HG02870 (cell line): ENCODE measurements at regions not wholly inside any gene's neighbourhood (a gene's known extent, or its start where the extent isn't known, plus 50 kb on each side); places are given as distances from the start of the nearest gene placed in this dataset.
A peak's percentile ranks its signal among the peaks of the same experiment; 100 is the strongest.
"Not testable (repeated sequence)": the region's sequence is repeated elsewhere in the genome, so short reads cannot be mapped to it uniquely, and the experiment has no call there.

Source experiments
- ATAC-seq: cut with Tn5 transposase; IDR thresholded peaks from one replicate; pipeline ENCODE4 v1.9.1; 2021; ENCODE audit warnings: mild to moderate bottlenecking, moderate library complexity; ENCODE audit not compliant: unreplicated experiment

DNA sequence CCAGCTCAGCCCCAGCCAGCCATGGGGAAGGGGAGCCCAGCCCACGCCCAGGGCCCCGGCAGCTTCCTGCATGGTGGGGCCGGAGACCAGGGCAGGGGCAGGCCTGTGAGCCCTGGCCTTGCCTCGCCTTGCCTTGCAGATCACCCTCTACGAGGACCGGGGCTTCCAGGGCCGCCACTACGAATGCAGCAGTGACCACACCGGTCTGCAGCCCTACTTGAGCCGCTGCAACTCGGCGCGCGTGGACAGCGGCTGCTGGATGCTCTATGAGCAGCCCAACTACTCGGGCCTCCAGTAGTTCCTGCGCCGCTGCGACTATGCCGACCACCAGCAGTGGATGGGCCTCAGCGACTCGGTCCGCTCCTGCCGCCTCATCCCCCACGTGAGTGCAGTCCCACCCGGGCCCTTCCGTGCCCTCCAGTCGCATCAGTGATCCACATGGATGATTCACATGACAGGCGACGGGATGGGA is 278.6 kb upstream of the MAP2 start:
- not testable (repeated sequence) for ATAC-seq

DNA sequence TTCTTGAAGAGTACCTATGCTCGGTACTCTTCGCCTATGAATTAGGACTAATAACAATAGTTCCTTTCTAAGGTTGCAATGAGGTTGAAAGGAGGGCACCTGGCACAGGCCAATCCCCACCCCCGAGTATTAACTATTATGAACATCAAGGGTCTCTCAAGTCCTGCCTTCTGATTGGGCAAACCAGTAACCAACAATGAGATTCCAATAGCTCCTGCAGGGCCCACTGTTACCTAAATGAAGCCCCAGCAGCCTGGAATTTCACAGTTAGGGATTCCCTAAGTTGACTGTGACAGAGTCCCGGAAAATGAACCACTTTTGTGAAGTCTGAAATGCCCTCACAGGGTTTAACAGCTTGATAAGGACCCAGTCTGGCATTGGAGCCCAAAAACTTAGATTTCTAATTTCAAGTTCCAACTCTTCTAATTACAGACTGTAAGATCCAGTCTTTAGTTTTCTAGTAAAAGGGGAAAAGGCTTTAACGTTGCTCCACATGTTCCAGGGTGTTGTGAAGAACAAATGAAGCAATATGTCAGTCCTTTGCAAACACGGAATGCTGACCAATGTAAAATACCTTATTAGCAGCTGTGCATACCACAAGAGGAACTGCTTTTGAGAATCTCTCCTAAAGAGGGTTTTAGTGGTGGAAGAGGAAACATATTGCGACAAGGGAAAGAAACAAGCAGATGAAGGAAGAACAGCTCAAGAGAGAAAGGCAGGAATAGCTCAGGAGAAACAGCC is 277.7 kb upstream of the MAP2 start:
- peak; percentile 45 for ATAC-seq

DNA sequence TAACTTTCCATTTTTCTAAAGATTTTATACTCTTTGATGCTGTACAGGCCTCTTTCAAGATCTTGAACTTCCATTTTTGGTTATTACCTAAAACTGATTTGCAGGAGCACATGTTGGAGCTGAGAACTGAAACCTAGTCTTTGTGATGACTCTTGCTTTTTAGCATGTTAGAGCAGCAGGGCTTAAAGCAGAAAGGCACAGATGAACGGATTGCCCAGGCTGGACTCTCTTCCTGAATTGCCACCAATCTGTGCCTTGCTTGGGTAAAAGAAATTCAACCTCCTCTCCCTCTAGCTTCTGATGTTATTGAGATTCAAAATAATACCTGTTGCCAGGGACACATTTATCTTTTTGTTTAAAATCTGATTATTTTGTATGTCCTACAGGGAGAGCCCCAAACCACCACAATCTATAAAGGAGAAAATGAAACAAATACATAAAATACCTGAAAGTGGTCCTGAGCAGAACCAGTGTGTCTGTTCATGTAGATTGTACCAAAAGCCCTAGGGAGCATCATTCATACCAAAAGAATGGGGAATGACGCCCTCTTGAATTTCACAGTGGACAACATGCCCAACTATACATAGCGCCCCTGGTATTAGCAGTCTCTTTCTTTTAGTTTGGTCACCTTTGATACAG is 277.0 kb upstream of the MAP2 start:
- ATAC-seq: peak; percentile 67

DNA sequence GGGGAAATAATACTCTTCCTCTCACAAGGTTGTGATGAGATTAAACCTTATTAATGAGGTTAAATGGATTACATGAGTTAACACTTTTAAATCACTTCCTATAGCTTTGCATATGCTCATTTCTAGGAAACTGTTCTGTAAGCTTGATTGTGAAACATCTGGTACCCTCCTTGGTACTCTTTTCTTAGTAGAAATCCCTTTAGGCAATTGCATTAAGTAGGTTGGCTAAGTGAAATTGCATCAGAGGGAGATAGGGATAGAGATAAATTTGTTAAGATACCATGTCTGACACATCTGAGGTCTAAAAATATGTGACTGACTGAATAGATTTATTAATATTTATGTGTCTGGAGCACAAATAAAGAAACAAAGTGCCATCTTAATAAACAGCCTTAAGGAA is 275.9 kb upstream of the MAP2 start:
- ATAC-seq: no peak

DNA sequence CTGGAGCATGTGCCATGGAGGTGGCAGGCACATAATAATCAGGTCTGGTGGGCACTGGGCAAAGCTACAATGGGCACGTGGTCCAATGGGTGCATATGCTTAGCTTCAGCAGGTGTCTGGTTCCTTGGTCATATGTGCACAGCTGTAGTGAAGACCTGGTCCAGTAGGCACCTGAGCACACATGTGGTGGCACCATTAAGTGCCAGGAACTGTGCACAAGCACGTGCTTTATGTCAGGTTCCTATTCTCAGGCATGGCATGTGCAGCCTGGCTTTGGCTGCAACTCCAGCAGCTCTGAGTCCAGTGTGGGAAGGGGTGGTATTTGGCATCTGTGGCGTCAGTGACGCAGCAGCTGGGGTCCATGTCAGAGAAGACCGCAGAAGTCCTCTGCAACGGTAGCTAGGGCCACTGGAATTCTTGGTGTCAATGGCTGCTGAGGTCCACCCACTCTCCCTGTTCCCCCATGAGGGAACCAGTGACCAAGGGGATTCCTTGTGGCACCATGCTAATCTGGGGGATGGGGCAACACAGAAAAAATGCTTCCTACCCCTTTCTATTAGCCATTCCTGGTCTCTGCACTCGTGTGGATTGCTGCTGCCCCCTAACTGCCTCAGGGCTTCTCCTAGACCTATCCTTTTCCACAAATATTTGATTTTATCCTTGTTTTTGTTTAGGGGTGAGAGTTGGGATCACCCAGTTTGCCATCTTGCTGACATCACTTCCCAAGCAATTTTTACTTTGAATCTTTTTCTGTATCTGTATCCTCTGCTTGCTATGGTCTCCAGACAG is 262.9 kb upstream of the MAP2 start:
- no peak for ATAC-seq

DNA sequence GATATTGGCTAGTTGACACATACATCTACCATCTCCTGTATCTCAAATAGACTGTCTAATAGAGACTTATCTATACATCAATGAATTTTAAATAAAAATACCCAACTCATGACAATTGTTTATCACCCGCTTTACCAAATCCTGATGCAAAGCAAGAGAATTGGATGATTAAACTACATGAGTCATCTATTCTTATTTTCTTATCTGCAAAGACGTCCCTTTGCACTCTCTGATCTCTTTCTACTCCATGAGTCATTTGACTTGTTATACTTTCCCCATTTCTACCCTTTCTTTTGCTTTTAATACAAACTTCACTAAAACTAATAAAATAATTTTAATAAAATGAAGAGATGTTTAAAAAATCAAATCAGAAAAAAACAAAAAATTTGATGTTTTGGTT is 261.7 kb upstream of the MAP2 start:
- no peak for ATAC-seq

DNA sequence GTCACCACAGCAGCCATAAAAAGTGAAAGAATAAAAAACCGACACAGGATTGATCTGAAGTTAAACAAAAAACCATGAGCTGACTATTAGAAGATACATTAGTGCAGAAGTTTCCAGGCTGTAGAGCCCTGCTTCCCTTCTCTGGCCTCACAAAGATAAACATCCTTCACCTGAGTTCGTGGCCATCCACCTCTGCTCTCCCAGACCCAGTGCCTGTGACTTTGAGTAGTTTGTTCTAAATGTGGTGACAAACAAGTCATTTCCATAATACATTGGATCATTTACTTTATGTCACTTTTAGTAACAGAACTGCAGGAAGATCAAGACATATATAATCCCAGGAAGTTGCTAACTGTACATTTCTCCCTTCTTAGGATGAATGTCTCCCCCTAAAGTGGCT is 241.9 kb upstream of the MAP2 start:
- no peak for ATAC-seq

DNA sequence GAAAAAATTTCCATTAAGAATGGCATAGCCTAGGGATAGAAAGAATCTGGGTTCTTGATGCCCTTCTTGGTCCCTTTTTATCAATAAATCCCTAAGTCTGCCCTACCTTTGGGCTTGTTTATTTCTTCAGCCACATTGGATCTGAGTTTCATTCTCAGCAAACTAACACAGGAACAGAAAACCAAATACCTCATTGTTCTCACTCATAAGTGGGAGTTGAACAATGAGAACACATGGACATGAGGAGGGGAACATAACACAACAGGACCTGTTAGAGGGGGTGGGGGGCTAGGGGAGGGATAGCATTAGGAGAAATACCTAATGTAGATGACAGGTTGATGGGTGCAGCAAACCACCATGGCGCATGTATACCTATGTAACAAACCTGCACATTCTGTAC is 237.0 kb upstream of the MAP2 start:
- not testable (repeated sequence) for ATAC-seq

DNA sequence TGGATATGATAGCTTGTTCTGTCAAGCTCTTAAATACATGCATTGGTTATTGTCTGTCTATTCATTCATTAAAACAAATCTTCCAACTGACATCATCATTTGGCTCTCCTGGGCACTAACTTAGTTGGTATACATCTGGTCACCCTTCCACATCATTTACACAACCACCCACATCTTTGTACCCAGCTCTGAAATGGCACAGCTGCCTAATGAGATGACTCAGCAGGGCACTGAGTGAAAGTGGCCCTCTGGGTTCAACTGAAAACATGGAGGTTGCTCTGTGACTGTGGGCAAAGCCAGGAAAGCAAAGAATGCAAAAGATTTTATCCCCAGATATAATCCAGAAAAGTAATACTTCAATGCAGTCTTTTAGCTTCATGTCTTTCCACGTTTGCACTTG is 234.0 kb upstream of the MAP2 start:
- no peak for ATAC-seq

DNA sequence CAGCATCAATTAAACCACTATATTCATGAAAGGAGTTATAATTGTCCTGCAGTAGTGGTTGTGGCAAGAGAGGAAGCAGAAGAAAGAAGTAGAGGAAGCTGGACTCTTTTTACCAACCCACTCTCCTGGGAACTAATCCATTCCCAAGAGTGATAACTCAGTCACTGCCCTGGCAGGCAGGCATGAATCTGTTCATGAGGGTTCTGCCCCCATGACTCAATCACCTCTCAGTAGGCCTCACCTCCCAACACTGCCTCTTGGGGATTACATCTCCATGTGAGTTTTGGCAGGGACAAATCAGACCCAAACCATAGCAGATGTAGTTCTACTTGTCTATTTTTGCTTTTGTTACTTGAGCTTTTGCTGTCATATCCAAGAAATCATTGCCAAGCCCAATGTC is 232.7 kb upstream of the MAP2 start:
- no peak for ATAC-seq

DNA sequence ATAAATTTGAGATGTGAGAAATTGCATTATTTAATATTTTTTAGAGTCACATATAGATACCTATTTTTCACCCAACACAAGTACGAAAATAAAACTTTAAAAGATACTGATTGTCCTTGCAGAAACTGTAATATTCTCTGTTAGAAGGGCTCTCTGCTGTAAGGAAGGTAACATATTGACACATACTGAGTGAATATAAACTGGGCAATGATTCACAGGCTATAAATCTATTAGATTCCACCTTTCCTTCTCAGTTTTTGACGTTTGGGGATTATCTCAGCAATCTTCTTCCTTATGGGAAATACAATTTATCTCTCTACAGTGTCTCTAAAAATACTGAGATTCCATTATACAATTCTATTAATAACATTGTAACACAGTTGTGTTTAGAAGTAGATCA is 229.1 kb upstream of the MAP2 start:
- no peak for ATAC-seq

DNA sequence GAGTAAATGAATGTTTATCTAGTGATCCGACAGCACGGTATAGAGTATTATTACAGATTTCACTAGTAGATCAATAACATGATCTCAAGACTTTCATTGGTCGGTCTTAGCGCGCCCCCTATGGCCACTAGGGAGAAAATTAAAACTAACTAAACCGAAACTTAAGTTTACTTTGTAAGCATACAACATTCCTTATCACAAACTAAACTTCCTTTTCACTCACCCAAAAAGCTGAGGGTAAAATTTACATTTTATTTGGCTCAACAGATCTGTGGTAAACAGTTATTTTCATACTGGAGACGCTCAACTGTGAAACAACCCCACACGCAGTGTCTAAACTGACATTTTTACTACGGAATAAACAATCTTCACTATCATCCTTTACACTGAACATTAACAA is 215.6 kb upstream of the MAP2 start:
- peak; percentile 69 for ATAC-seq

DNA sequence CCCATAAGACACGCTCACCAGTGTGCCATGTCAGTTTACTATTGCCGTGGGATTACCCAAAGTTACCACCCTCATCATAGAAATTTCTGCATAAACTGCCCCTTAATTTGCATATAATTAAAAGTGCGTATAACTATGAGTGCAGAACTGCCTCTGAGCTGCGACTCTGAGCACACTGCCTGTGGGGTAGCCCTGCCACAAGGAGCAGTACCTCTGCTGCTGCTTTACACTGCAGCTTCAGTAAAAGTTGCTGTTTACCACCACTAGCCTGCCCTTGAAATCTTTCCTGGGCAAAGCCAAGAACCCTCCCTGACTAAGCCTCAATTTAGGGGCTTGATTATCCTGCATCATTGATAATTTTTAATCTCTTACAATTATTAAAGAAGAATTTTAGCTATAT is 213.9 kb upstream of the MAP2 start:
- no peak for ATAC-seq

DNA sequence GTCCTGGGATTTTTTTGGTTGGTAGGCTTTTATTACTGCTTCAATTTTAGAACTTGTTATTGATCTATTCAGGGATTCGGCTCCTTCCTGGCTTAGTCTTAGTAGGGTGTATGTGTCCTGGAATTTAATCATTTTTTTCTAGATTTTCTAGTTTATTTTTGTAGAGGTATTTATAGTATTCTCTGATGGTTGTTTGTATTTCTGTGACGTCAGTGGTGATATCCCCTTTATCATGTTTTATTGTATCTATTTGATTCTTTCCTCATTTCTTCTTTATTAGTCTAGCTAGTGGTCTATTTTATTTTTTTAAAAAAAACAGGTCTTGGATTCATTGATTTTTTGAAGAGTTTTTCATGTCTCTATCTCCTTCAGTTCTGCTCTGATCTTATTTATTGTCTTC is 193.3 kb upstream of the MAP2 start:
- ATAC-seq: no peak

DNA sequence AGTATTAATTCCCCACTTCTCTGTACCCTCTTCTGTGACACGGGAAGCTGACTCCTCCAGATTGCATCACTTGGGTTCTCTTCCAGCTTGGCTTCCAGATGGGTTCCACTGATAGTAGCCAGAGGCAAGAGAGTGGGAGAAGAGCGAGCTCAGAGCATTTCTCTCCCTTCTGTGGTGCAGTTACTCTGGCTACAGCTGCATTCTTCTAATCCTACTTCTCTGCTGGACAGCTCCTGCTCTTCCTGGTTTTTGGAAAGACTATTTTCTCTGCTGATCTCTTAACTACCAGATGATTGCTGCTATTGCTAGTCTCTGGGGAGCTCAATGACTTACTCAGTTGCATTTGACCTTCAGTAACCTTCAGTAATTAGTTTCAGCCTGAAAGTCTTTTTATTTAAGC is 187.5 kb upstream of the MAP2 start:
- ATAC-seq: no peak

DNA sequence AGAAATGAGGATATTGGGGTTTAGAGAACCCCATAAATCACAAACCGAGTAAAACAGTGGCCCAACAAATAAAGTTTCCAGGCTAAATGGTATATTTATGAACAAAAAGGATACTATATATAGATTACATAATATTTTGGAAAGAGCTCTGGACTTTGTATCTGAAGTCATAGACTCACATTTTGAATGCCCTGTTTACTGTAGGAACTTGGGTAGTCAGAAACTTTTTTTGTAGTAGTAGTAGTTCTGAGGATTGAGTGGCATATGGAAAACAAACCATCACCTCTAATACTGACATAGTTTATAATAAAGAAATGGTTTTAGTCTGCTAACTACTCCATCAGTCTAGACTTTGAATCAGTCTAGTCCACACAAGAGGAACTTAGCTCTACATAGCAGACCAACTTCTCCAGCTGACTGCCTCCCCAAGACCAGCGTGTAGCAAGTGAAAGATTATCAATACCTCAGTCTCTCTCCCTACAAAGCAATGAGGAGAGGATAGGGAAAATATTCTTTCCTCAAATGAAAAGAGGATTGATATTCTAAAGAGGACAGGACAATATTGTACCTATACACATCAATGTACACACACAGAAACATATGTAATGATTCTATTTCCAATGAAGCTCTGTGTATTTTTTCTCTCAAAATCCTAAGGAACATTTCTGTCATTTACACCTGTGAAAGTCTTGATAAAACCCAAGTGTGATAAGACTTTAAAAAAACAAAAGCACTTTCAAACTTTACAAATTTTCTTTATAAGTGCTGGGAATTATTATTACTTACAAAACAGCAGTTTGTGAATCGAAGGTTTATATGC is 184.9 kb upstream of the MAP2 start:
- no peak for ATAC-seq

DNA sequence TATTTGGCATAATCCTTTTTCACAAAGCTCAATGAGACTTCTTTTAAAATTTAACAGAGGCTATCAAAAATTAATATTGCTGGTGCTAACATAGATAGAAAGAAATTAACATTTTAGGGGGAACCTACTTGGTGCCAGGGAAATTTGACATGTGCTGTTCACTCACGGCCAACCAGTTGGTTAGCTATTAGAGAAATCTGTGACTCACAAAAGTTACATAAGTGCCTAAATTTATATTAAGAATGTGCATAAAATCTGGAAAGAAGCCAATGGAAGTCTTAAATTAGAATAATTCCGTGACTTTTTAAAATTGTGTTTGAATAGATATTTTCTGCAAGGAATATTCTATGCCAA is 184.3 kb upstream of the MAP2 start:
- no peak for ATAC-seq

DNA sequence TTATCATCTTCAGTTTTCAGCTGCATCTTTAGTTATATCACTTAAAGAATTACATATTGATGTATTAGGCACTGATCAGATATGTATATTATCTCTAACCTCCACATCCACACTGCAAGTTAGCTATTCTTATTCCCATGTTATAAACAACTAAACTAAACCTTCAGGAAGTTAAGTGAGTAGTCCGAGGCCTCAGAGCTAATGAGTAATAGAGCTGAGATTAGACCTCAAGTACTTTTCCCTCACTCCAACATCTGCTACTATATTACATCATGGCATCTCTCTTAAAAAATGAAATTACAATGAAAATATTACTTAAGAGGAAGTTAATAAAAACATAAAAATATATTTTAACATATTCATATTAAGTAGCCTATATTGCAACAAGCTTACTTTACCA is 183.6 kb upstream of the MAP2 start:
- no peak for ATAC-seq

DNA sequence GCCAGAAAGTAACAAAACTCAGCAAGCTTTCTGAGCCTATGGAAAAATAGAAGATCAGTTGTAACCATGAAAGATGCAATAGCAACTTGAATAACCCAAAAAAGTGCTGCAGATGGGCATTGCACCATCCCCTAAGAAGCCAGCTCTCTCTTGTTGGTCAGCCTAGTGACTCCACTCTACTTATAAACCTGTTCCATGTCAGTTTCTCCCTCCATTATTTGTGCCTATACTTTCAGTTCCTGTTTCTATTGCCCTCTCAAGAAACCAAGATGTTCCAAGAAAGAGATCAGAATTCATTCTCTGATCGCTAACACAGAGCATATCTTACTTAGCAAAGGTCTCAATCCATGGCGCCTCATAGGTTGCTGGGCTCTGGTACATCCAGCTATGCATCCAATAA is 170.3 kb upstream of the MAP2 start:
- no peak for ATAC-seq

DNA sequence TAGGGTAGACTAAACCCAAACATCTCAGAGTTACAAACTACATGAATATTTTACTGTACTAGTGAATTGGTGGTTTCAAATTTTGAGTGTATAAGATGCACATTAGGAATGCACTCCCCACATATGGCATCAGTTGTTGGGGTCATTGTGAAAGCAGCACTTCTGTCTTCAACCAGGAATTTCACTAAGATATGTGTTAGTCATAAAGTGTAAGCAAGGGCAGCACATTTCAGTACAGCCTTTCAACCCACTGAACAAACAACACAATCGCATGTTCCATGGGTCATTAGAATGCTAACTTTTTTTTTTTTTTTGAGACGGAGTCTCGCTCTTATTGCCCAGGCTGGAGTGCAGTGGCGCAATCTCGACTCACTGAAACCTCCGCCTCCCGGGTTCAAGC is 164.1 kb upstream of the MAP2 start:
- no peak for ATAC-seq

DNA sequence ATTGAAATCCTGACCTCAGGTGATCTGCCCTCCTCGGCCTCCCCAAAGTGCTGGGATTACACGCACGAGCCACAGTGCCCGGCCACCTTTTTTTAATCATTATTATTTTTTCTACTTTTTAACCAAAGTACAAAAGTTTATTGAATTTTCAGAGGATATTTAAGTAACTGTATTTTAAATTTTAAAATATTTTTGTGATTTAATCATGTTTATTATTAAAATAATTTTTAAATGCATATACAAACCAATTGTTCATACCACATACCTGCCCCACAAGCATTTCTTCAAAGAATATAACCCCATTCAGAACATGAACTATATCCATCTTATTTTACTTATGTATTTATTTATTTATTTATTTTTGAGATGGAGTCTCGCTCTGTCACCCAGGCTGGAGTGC is 163.6 kb upstream of the MAP2 start:
- ATAC-seq: no peak
